ENCODE measurements at regions not wholly inside any gene's neighbourhood (a gene's known extent, or its start where the extent isn't known, plus 50 kb on each side); places are given as distances from the start of the nearest gene placed in this dataset.

GRCh38 chr15:62785881-62786828 lies 256.4 kb upstream of the TPM1 start:
- TF ChIP-seq CTCF (conservative IDR thresholded peaks at IDR 0.05 in 1 of 2, IDR thresholded peaks at IDR 0.05 in 1 of 2; ENCODE audit: low read depth in 1 of 2, low read length in 2 of 2) = no peak
- no peak for TF ChIP-seq EZH2 (IDR thresholded peaks at IDR 0.05; ENCODE audit: low read length, missing control alignments)

All from fibroblast of lung (primary cell).